ENCODE measurements at regions not wholly inside any gene's neighbourhood (a gene's known extent, or its start where the extent isn't known, plus 50 kb on each side); places are given as distances from the start of the nearest gene placed in this dataset.

GRCh38 chr9:89750117-89750791 is 145.4 kb downstream of the GADD45G start:
- no peak for TF ChIP-seq CTCF (IDR thresholded peaks at IDR 0.05; ENCODE audit: control insufficient read depth, insufficient read depth, low read depth, low read length, missing control alignments)
- DNase-seq (ENCODE audit: low read depth), result no peak

GRCh38 chr9:89751079-89751825 is 146.4 kb downstream of the GADD45G start:
- no peak for DNase-seq (ENCODE audit: low read depth)
- no peak overlapping the region for H3K4me3 ChIP-seq (ENCODE audit: control insufficient read depth, low read depth, low read length)
- TF ChIP-seq CTCF (IDR thresholded peaks at IDR 0.05; ENCODE audit: control insufficient read depth, insufficient read depth, low read depth, low read length, missing control alignments), result no peak

More at GRCh38 chr9:89750117-89750791, 145.4 kb downstream of the GADD45G start:
- H3K4me3 ChIP-seq (ENCODE audit: control insufficient read depth, low read depth, low read length), result no peak overlapping the region

DNA sequence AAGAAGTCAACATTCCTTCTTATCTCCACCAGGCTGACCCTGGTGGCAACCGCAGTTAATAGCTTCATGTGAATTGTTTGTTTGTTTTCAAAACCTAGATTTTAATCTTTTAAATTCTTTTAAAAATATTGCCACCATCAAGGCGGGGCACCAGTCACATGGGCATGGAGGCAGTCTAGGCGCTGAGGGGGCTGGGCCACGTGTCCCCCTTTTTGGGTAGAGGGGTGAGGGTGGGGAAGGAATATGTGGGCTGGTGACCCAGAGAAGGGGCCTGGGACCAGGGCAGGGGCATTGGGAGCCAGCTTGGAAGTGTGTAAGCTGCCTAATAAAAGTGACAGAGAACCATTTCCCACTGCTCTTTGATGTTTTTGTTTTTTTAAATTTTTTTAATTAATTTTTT is 147.3 kb downstream of the GADD45G start:
- no peak for TF ChIP-seq CTCF (IDR thresholded peaks at IDR 0.05; ENCODE audit: control insufficient read depth, insufficient read depth, low read depth, low read length, missing control alignments)
- H3K4me3 ChIP-seq (ENCODE audit: control insufficient read depth, low read depth, low read length), result no peak overlapping the region
- DNase-seq (ENCODE audit: low read depth), result no peak

DNA sequence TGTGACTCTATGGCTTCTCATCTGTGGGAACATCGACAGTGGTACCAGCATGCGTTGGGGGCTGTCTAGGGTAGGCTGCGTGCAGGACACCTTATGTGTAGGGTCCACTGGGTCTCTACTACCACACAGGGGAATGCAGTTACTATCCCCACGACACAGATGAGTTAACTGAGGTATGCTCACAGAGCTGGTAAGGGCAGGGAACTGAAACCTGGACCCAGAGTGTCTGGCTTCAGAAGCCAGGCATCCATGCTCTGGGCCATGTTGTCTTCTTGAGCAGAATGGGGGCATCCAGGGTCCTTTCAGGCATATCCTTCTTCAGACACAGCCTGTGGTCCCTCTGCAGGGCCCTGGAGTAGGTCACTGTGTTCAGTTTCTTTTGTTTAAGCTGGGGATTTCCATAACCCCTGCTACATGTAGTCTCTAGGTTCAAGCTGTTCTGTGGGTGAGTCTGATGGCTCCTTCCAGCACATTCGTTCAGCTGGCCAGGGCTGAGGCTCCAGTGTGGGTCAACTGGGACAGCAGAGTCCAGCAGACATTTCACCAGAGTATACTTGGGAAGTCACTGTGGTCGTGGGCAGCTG is 148.8 kb downstream of the GADD45G start:
- TF ChIP-seq CTCF (IDR thresholded peaks at IDR 0.05; ENCODE audit: control insufficient read depth, insufficient read depth, low read depth, low read length, missing control alignments), result no peak
- DNase-seq (ENCODE audit: low read depth), result no peak
- H3K4me3 ChIP-seq (ENCODE audit: control insufficient read depth, low read depth, low read length), result no peak overlapping the region

- TF ChIP-seq CTCF (IDR thresholded peaks at IDR 0.05; ENCODE audit: control insufficient read depth, insufficient read depth, low read depth, low read length, missing control alignments), result no peak
- DNase-seq (ENCODE audit: low read depth), result no peak
- H3K4me3 ChIP-seq (ENCODE audit: control insufficient read depth, low read depth, low read length), result no peak overlapping the region
These were observed 149.4 kb downstream of the GADD45G start for GRCh38 chr9:89754193-89754592.

DNA sequence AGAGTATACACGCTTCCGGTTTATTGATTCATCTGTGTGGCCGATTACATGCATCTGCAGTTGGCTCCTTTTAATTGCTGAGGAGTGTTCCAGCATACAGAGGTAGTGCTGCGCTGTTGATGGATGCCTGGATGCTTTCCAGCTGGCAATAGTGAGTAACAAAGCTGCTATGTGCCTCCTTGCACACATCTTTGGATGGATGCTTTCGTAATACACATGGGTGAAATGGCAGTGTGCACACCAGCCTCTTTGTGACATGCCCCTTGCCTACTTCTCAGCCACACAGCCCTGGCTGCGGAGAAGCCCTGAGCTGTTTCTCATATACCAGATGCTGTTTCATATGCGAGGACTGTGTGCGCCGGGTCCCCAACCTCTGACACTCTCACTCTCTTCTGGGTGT is 151.0 kb downstream of the GADD45G start:
- no peak for DNase-seq (ENCODE audit: low read depth)
- TF ChIP-seq CTCF (IDR thresholded peaks at IDR 0.05; ENCODE audit: control insufficient read depth, insufficient read depth, low read depth, low read length, missing control alignments), result no peak
- no peak overlapping the region for H3K4me3 ChIP-seq (ENCODE audit: control insufficient read depth, low read depth, low read length)
